ENCODE measurements at regions not wholly inside any gene's neighbourhood (a gene's known extent, or its start where the extent isn't known, plus 50 kb on each side); places are given as distances from the start of the nearest gene placed in this dataset.

- no peak for DNase-seq (ENCODE audit: low spot score)
These were observed 497.1 kb downstream of the ARHGEF28 start for GRCh38 chr5:74122979-74123590.

- no peak for DNase-seq (ENCODE audit: low spot score)
These were observed 496.2 kb downstream of the ARHGEF28 start for GRCh38 chr5:74122175-74122574.

DNA sequence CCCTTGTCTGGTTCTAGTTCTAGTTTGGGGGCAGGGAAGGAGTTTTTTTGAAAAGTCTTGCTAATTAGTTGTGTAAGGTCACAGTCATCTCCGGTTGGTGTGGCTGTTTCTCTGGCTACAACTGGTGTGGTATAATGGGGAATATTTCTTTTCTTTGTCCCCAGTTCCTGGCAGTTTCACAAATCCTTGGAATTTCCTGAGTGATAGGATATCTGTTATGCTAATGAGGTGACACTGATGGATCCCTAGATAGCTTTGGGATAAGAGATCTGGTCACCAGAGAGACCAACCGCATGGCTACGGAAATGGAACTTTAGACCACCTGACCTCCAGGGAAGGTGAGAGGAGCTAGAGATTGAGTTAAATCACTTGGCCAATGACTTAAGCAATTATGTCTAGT, 494.6 kb downstream of the ARHGEF28 start:
- no peak for DNase-seq (ENCODE audit: low spot score)

- no peak for DNase-seq (ENCODE audit: low spot score)
These were observed 492.1 kb downstream of the ARHGEF28 start for GRCh38 chr5:74118071-74118470.

DNA sequence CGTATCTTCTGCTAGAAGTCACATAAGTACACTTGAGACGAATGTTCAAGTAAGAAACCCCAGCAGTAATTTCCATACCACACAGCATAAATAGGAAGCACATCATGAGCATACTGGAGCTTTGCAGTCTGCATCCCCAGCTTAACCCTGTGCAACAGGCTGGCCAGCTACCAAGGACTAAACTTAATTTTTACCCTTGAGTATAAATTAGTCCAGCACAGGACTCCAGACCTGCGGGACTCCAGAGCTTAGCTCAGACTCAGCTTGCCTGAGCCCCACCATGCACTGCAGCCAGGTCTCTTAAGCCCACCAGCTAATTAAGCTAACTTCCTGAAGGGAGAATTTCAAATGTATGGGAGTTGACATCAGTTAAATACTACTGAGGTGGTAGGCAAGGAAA, 491.0 kb downstream of the ARHGEF28 start:
- DNase-seq (ENCODE audit: low spot score) = no peak

DNA sequence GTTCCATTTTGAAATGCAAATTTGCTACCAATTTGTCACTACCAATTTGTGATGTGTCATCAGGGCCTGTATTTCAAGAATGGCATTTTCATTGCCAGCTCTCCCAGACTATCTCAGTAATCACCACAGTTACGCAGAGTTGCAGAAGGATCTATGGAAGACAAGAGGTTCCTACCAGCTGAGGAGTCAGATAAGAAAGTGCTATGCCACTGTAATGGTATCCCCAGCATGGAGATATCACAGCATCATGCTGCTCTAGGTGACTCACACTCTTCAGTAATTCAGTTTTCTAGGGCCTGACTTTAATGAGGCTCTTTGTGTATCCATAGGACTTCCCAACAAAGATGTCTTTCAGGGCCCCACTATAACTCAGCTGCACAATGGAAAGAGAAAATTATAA, 490.3 kb downstream of the ARHGEF28 start:
- no peak for DNase-seq (ENCODE audit: low spot score)

GRCh38 chr5:74113927-74114326, 487.9 kb downstream of the ARHGEF28 start:
- no peak for DNase-seq (ENCODE audit: low spot score)

GRCh38 chr5:74113196-74113540, 487.2 kb downstream of the ARHGEF28 start:
- DNase-seq (ENCODE audit: low spot score) = no peak

- no peak for DNase-seq (ENCODE audit: low spot score)
These were observed 486.6 kb downstream of the ARHGEF28 start for GRCh38 chr5:74112372-74113195.

DNA sequence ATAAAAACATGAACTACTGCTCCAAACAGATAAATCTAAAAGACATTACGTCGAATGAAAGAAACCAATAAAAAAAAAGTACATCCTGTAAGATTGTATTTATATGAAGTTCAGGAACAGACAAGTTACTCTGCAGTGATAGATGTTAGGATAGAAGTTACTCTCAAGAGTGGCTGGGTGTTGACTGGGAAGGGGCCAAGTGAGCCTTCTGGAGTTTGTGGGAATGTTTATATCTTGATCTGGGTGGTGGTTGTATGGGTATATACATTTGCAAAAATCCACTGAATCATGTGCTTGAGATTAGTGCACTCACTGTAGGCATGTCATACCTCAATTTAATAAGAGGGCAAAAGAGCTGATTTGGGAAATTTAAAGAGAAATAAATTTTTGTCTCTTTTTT, 485.8 kb downstream of the ARHGEF28 start:
- no peak for DNase-seq (ENCODE audit: low spot score)

GRCh38 chr5:74109344-74109743, 483.3 kb downstream of the ARHGEF28 start:
- DNase-seq (ENCODE audit: low spot score) = no peak

DNA sequence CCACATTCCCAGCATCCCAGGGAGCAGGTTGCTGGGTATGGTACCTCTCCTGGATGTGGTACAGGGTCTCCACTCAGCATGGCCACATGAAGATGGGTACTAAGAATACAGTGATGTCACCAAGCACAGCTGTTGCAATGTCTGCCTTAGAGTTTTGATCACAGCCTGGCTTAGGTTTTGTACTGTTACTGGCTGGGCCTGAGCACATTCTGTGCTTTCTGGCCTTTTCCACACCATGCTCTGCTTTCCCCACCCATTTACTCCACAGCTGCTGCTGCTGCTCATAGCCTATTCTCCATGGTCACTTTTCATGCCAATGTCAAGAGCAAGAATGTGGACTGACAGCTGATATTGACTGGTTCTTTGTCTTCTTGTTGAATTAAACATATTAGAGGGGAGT, 481.9 kb downstream of the ARHGEF28 start:
- DNase-seq (ENCODE audit: low spot score) = no peak

- no peak for DNase-seq (ENCODE audit: low spot score)
These were observed 479.3 kb downstream of the ARHGEF28 start for GRCh38 chr5:74105126-74105780.

DNA sequence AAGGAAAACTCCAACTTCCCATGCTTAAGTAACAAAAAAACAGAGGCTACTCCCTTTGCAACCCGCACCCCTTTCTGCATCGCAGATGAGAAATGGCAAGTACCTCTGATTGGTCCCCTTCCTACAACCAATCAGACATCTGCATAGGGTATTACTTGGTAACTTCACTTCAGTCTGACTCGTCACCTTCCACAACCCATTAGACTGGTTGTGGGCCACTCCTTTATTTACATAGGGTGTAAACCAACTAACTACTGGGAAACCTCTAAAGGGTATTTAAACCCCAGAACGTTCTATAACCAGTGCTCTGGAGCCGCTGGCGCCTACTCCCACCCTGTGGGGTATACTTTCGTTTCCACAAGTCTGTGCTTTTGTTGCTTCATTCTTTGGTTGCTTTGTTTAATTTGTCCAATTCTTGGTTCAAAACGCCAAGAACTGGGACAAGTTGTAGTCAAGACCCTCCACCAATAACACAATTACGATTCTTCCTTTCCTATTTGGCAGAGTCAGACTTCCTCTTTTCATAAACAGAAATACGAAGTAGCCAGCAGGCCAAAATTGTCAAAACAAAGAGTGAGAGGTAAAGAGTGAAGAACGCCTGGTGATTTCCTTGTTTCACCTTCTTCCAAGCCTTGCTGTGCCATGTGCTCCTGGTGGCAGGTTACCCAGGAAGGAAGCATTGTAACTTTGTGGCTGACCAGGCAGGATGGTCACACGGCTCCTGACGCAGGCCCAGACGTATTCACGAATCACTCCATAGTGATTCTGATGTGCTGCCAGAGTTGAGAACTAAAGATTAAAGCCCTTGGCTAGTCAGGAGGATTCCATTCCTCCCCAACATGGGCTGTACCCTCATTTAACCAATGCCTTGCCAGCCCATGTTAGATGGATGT, 477.4 kb downstream of the ARHGEF28 start:
- DNase-seq (ENCODE audit: low spot score) = no peak

DNA sequence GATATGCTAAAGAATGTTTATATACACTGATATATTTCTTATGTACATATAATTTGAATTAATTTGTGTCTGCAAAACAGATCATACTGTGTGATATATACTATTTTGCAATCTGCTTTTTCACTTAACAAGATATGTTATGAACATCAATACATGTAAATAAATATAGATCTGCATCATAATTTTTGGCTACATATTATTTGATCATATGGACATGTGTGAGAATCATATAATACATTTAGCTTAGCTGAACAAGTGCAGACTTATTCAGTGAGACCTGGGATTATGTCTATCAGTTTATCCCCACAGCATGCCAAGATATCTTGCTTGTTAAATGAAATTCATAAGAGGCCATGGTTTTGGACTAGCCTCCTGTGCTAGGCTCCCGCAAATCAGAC, 474.3 kb downstream of the ARHGEF28 start:
- DNase-seq (ENCODE audit: low spot score) = no peak

DNA sequence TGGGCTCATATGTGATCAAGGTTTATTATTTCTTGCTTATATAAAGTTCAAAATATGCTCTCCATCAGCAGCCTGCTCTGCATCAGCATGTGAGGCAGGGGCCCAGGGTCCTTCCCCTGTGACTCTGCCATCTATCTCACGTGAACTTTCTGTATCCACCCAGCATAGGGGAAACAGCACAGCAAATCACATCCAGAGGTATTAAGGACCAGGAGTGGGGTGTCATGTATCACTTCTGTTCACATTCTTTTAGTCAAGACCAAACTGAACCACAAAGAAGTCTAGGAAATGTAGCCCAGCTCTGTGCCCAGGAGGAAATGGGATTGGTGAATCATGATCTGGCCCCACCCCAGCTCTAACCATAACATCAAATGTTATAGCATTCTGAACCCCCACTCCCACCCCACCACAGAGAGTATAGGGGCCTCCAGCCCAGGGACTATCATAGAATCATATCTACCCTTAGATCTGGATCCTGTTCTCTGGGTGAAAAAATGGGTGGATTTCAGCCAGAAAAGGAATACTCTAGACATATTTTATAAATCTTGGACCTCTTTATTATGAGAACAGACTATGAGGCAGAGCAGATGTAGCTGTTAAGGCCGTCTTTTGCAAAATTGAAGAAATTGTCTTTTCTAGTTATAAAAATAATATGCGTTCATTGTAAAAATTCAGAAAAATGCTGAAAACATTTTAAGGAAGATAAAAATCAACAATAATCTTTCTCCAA, 473.7 kb downstream of the ARHGEF28 start:
- no peak for DNase-seq (ENCODE audit: low spot score)

GRCh38 chr5:74098941-74099340, 472.9 kb downstream of the ARHGEF28 start:
- DNase-seq (ENCODE audit: low spot score) = no peak

DNA sequence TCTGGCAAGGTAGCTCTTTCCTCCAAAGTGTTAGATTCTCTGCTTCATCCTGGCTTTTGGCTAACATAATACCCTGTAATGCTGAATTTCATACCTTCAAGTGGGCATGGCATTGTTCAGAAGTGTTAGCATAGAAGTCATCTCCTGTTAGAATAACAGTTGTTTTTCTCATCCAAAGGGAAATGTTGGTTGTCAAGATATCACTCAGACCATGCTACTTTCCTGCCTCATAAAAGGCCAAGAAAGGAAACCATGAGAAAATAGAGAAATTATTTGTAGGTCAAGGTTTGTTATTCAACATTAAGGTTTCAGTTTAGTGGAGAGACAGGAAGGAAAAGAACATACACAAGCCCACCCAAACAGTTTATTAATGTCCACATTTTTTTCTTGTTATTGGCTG, 472.5 kb downstream of the ARHGEF28 start:
- DNase-seq (ENCODE audit: low spot score) = no peak

GRCh38 chr5:74096325-74096724, 470.3 kb downstream of the ARHGEF28 start:
- no peak for DNase-seq (ENCODE audit: low spot score)

DNA sequence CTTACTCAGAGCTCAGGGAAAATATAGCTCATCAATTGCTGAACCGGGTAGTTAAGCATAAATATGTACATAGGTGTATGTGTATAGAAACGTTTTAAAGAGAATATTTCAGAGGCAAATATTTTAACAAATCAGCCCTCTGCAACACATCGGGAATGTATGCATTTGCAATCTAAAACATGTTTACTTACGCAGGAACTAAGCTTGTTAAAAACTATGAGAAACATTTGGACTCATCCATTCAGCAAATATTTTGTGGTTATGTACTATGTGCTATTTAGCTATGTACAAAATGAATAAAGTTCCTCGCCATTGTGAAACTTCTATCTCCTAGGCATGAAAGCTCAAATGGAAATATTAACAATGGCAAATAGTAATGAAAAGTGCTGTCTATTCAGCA, 469.9 kb downstream of the ARHGEF28 start:
- peak; percentile 22 for DNase-seq (ENCODE audit: low spot score)

GRCh38 chr5:74094782-74095108, 468.7 kb downstream of the ARHGEF28 start:
- no peak for DNase-seq (ENCODE audit: low spot score)
